ENCODE measurements at regions not wholly inside any gene's neighbourhood (a gene's known extent, or its start where the extent isn't known, plus 50 kb on each side); places are given as distances from the start of the nearest gene placed in this dataset.

DNA sequence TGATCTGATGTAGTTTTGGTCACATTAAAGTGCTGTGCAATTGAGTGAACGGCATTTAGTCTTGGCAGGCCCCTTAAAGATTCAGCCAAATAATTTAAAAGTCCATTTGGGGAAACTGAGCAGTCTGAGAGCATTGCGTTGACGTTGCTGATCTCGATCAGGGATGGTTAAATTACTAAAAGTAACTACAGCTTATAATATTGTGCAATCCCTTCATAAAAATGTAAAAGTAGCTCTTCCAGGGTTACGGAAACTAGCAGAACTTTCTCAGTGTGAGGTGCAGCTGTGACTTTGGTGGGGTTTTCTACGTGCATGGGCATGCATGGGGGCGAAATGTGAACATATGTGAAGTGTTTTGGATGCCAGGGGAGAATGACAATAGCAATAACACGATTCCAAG, 184.5 kb upstream of the RNF32 start:
- TF ChIP-seq GATA2 (IDR thresholded peaks at IDR 0.05; ENCODE audit: low read depth, low read length): no peak
- no peak for TF ChIP-seq GATA3 (IDR thresholded peaks at IDR 0.05; ENCODE audit: low read depth, low read length)

All from SH-SY5Y (cell line).